ENCODE measurements at regions not wholly inside any gene's neighbourhood (a gene's known extent, or its start where the extent isn't known, plus 50 kb on each side); places are given as distances from the start of the nearest gene placed in this dataset.
A peak's percentile ranks its signal among the peaks of the same experiment; 100 is the strongest.

GRCh38 chr7:46532571-46532970, 611.5 kb upstream of the IGFBP3 start:
- no peak for TF ChIP-seq GATA2 (IDR thresholded peaks at IDR 0.05; ENCODE audit: low read depth, low read length)
- TF ChIP-seq GATA3 (IDR thresholded peaks at IDR 0.05; ENCODE audit: low read depth, low read length) = no peak

DNA sequence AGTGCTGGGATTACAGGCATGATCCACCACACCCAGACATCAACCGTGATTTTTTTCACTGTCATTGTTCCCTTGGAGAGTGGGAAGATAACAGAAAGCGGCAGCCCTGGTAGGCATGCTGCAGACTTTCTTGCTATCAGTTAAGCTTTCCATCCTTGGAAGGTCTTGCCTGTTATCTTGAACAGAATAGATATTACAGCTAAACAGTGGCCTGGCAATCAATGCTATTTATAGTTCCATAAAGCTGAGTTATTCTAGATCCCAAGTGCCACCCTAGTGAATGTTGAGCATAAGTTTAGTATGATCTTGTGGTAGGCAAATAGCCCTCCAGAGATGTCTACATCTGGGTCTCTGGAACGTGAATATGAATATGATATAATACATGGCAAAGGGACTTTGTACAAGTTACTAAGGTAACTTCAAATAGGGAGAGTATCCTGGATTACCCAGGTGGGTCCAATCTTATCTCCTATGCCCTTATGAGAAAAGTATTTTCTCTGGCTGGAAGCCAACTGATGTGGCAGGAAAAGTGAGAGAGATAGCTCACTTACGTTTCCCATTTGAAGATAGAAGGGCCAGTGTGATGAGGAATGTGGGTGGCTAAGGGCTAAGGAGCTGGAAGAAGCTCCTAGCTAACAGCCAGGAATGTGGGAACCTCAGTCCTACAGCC, 609.1 kb upstream of the IGFBP3 start:
- no peak for TF ChIP-seq GATA2 (IDR thresholded peaks at IDR 0.05; ENCODE audit: low read depth, low read length)
- TF ChIP-seq GATA3 (IDR thresholded peaks at IDR 0.05; ENCODE audit: low read depth, low read length) = no peak

DNA sequence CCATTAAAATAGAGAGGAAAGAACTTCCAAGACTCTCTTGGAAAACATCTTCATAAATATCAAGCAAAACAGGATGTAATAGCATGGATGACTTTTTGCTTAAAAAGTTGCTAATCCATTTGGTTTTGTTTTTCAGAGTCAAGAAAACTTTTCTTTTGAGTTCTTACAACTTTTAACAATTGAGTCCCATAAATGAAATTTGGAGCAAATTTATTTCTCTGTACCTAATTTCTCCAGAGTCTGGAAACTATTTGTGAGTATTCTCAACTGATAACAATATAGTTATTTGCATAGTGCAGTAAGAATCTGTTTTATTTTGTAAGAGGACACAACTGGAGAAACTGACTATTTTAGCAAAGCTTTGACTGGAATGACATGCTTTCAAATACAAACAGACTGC, 606.3 kb upstream of the IGFBP3 start:
- TF ChIP-seq GATA2 (IDR thresholded peaks at IDR 0.05; ENCODE audit: low read depth, low read length) = no peak
- no peak for TF ChIP-seq GATA3 (IDR thresholded peaks at IDR 0.05; ENCODE audit: low read depth, low read length)

DNA sequence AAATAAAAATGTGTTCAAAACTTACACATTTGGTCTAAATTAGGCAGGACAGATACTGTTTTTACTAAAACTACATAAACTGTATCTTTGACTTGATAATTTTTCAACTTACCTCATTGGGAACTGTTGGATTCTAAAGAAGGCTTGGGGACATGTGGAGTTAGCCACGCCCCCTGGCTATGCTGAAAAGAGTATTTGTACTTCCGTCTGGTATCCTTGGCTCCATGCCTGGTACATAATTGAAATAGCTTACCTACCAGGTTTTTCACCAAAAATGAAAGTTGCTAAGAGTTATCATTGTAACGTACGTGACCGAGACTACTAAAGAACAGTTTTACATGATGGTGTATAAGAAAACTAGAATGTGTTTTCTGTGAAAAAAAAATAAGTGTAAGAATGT, 604.8 kb upstream of the IGFBP3 start:
- TF ChIP-seq GATA3 (IDR thresholded peaks at IDR 0.05; ENCODE audit: low read depth, low read length) (no peak), GATA2 (IDR thresholded peaks at IDR 0.05; ENCODE audit: low read depth, low read length) (no peak)

GRCh38 chr7:46524350-46524749, 603.3 kb upstream of the IGFBP3 start:
- TF ChIP-seq GATA2 (IDR thresholded peaks at IDR 0.05; ENCODE audit: low read depth, low read length) (no peak), GATA3 (IDR thresholded peaks at IDR 0.05; ENCODE audit: low read depth, low read length) (no peak)

DNA sequence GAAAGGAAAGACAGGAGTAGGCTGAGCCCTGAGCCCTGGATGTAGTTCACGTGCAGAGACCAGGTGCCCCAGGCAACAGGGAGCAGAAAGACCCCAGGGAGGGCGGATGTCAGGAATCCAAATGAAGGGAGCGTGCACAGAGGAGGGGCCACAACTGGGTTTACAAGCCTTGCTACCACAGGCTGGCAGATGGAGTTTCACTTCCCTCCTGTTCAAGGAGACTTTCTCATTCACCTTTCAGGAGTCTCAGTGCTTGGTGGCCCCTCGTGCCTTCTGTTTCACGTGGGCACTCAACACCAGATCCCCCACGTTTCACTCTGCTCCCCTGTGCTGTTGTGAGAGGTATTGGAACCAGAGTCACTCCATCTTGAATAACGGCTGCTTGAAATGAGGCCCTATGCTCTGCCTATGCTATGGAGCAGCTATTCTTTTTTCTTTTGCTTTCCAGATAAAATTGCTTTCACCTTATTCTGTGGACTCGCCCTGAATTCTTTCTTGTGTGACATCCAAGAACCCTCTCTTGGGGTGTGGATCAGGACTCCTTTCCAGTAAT, 601.4 kb upstream of the IGFBP3 start:
- TF ChIP-seq GATA2 (IDR thresholded peaks at IDR 0.05; ENCODE audit: low read depth, low read length) (no peak), GATA3 (IDR thresholded peaks at IDR 0.05; ENCODE audit: low read depth, low read length) (no peak)

GRCh38 chr7:46518713-46519112, 597.6 kb upstream of the IGFBP3 start:
- no peak for TF ChIP-seq GATA3 (IDR thresholded peaks at IDR 0.05; ENCODE audit: low read depth, low read length)
- TF ChIP-seq GATA2 (IDR thresholded peaks at IDR 0.05; ENCODE audit: low read depth, low read length) = no peak

- TF ChIP-seq GATA3 (IDR thresholded peaks at IDR 0.05; ENCODE audit: low read depth, low read length) (no peak), GATA2 (IDR thresholded peaks at IDR 0.05; ENCODE audit: low read depth, low read length) (no peak)
Measured at GRCh38 chr7:46515844-46516590, 594.9 kb upstream of the IGFBP3 start.

DNA sequence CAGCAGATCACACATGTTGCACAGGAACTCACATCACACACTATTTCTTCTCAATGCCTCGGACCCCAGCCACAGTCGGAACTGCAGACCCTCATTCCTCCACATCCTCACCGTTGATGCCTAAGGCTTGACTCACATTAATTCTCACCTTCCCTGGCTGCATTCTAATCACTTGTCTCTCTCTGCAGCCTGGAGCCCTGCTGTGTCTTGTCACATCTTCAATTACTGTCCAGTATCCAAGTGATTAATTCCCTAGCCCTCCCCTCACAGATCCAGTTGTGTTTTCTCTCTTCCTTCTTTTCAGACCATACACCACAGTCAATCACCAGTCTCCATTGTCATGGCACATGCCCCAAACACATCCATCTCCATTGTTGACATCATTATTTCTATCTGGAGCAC, 592.4 kb upstream of the IGFBP3 start:
- TF ChIP-seq GATA3 (IDR thresholded peaks at IDR 0.05; ENCODE audit: low read depth, low read length) = no peak
- no peak for TF ChIP-seq GATA2 (IDR thresholded peaks at IDR 0.05; ENCODE audit: low read depth, low read length)

GRCh38 chr7:46512891-46513413, 591.9 kb upstream of the IGFBP3 start:
- no peak for TF ChIP-seq GATA2 (IDR thresholded peaks at IDR 0.05; ENCODE audit: low read depth, low read length)

DNA sequence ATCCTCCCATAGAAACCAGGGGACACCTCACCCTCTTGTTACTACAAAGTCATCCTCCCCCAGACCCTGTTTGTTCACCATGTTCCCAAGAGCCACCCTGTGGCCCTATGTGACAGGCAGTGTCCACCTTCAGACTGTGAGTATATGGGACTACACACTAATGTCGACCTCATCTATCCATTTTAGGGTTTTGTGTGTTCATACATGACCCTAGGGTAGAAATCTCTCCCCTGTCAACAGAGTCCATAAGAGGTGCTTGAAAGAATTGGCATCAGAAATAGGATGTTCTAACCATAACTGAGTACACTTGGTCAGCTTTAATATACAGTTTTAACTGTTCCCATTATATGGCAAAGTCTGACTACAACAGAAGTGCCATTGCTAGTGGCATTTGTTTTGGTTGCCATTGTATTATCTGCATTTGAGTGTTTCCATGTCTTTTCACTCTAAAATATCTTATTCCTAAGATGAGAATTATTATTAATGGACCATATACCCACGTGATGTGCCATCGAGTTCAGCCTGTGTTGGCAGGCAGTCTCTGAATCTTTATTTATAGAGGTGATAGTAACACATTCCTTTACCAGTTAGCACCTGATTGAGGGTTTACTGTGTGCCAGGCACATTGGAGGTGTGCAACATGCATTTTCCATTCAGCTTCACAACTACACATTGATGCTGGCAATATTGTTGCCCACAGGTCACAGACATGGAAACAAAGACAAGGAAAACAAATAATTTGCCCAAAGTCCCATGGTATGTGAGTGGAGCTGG, 590.6 kb upstream of the IGFBP3 start:
- TF ChIP-seq GATA3 (IDR thresholded peaks at IDR 0.05; ENCODE audit: low read depth, low read length) (no peak), GATA2 (IDR thresholded peaks at IDR 0.05; ENCODE audit: low read depth, low read length) (no peak)

GRCh38 chr7:46508583-46508982, 587.5 kb upstream of the IGFBP3 start:
- TF ChIP-seq GATA2 (IDR thresholded peaks at IDR 0.05; ENCODE audit: low read depth, low read length) = peak; percentile 58; the same call in 1 of the 2 replicates
- no peak for TF ChIP-seq GATA3 (IDR thresholded peaks at IDR 0.05; ENCODE audit: low read depth, low read length)

GRCh38 chr7:46507560-46507959, 586.5 kb upstream of the IGFBP3 start:
- no peak for TF ChIP-seq GATA3 (IDR thresholded peaks at IDR 0.05; ENCODE audit: low read depth, low read length)
- no peak for TF ChIP-seq GATA2 (IDR thresholded peaks at IDR 0.05; ENCODE audit: low read depth, low read length)

- no peak for TF ChIP-seq GATA2 (IDR thresholded peaks at IDR 0.05; ENCODE audit: low read depth, low read length)
- no peak for TF ChIP-seq GATA3 (IDR thresholded peaks at IDR 0.05; ENCODE audit: low read depth, low read length)
Measured at GRCh38 chr7:46494441-46494840, 573.4 kb upstream of the IGFBP3 start.

Data from SH-SY5Y (cell line).